Activated CD8-positive, alpha-beta memory T cell treated with anti-CD3 and anti-CD28 coated beads for 48 hours (primary cell): ENCODE measurements at regions not wholly inside any gene's neighbourhood (a gene's known extent, or its start where the extent isn't known, plus 50 kb on each side); places are given as distances from the start of the nearest gene placed in this dataset.

Experiments used
- DNase-seq, 3 experiments: peaks; one replicate each; pipeline ENCODE4 v3.0.0-alpha.2; 2020; ENCODE audit warnings: low read depth in 2 of 3, low spot score in 2 of 3

GRCh38 chr7:136807598-136807997 is 60.9 kb upstream of the CHRM2 start:
- no peak for DNase-seq

GRCh38 chr7:136803028-136803427 is 65.4 kb upstream of the CHRM2 start:
- no peak for DNase-seq

- DNase-seq, result no peak
These were observed 84.5 kb upstream of the CHRM2 start for GRCh38 chr7:136783934-136784333.

GRCh38 chr7:136741941-136742340 is 126.5 kb upstream of the CHRM2 start:
- DNase-seq, result no peak

- no peak for DNase-seq
These were observed 139.5 kb upstream of the CHRM2 start for GRCh38 chr7:136728945-136729344.

- no peak for DNase-seq
These were observed 142.0 kb upstream of the CHRM2 start for GRCh38 chr7:136726460-136726859.

GRCh38 chr7:136717910-136718557 is 150.4 kb upstream of the CHRM2 start:
- DNase-seq, result no peak

GRCh38 chr7:136714062-136714461 is 154.4 kb upstream of the CHRM2 start:
- DNase-seq, result no peak

GRCh38 chr7:136710751-136711150 is 157.7 kb upstream of the CHRM2 start:
- DNase-seq, result no peak

- DNase-seq, result no peak
These were observed 158.6 kb upstream of the CHRM2 start for GRCh38 chr7:136709876-136710275.

- DNase-seq, result no peak
These were observed 165.5 kb upstream of the CHRM2 start for GRCh38 chr7:136702913-136703312.

GRCh38 chr7:136698977-136699376 is 169.5 kb upstream of the CHRM2 start:
- no peak for DNase-seq

- no peak for DNase-seq
These were observed 170.2 kb upstream of the CHRM2 start for GRCh38 chr7:136698231-136698630.

GRCh38 chr7:136697271-136697670 is 171.2 kb upstream of the CHRM2 start:
- DNase-seq, result no peak

- no peak for DNase-seq
These were observed 175.0 kb upstream of the CHRM2 start for GRCh38 chr7:136693166-136694119.

GRCh38 chr7:136692221-136692620 is 176.2 kb upstream of the CHRM2 start:
- DNase-seq, result no peak

GRCh38 chr7:136688601-136689000 is 179.9 kb upstream of the CHRM2 start:
- no peak for DNase-seq

- no peak for DNase-seq
These were observed 180.6 kb upstream of the CHRM2 start for GRCh38 chr7:136687693-136688322.

GRCh38 chr7:136685501-136686173 is 182.8 kb upstream of the CHRM2 start:
- DNase-seq, result no peak

GRCh38 chr7:136677471-136678365 is 190.7 kb upstream of the CHRM2 start:
- DNase-seq, result no peak
